Mammary epithelial cell (primary cell): ENCODE measurements at regions not wholly inside any gene's neighbourhood (a gene's known extent, or its start where the extent isn't known, plus 50 kb on each side); places are given as distances from the start of the nearest gene placed in this dataset.

ENCODE experiments used
- CTCF ChIP-seq, 2 donors: IDR thresholded peaks in 1 of 2; conservative IDR thresholded peaks in 1 of 2; 2 replicates each; pipeline ENCODE4 v1.5.1; 2011 to 2012; ENCODE audit warnings: inconsistent platforms in 2 of 2, low read length in 2 of 2, mild to moderate bottlenecking in 2 of 2, control low read depth in 1 of 2, low read depth in 1 of 2; ENCODE audit not compliant: insufficient read depth in 1 of 2; ENCODE audit errors: extremely low read depth in 1 of 2
- EZH2 ChIP-seq: IDR thresholded peaks from 2 replicates; pipeline ENCODE4 v1.6.1; 2012; ENCODE audit warnings: low read length, inconsistent platforms, borderline replicate concordance

- TF ChIP-seq EZH2 (no peak), CTCF (conservative IDR thresholded peaks at IDR 0.05 in 1 of 2, IDR thresholded peaks at IDR 0.05 in 1 of 2; ENCODE audit: extremely low read depth in 1 of 2, insufficient read depth in 1 of 2, low read depth in 1 of 2, low read length in 2 of 2) (no peak)
Measured at GRCh38 chr6:44508646-44509045, 121.1 kb downstream of the CDC5L start.
